ENCODE measurements at regions not wholly inside any gene's neighbourhood (a gene's known extent, or its start where the extent isn't known, plus 50 kb on each side); places are given as distances from the start of the nearest gene placed in this dataset.

DNA sequence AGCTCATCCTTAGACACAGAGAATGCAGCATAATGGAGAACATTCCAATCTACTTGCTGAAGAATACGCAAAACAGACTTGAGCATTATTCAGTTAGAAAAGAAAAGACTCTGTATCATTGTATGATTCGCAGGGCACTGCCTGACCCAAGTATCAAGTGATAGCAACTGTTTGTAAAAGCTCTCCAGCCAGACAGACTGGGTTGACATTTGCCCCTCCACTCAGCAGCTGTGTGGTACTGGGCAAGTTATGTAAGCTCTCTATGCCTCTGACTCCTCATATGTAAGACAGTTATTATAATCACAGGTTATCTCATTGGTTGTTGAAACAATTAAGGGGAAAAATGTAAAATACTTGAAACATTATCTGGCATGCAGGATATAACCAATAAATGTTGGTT lies 505.0 kb downstream of the ELAVL2 start:
- DNase-seq: no peak

DNA sequence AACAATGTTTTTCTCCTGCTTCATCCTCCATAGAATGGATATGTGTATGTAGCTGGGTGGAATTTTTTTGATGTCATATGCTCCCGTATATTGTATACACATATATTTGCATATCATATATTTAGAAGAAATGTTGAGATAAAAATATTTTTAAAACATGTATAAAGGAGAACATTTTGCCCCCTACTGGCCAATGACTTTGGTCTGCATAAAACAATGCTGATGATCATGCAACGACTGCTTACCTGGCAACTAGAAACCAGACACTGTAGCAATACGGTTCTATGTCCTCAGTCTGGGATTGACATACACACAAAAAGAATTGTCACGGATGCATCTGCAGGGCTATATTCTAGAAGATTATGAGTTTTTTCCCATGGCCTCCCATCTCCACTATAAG lies 503.6 kb downstream of the ELAVL2 start:
- no peak for DNase-seq

DNA sequence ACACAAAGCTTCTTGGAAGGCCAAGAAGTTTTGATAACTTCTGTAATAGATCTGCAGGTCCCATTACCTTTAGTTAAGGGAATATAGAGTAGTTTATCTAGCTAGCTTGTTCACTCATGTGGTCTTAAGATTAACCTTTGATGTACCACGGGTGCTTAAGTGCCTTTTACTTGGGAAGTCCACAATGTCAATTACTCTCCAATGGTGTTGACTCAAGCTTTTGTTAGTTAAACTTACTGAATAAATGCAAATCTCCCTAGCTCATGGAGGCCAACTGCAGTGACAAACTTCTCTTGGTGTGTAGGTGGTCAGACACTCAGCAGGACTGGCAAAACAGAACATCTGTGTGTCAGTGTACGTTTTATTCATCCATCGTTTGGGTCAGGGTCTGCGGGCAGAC lies 501.5 kb downstream of the ELAVL2 start:
- no peak for DNase-seq

DNA sequence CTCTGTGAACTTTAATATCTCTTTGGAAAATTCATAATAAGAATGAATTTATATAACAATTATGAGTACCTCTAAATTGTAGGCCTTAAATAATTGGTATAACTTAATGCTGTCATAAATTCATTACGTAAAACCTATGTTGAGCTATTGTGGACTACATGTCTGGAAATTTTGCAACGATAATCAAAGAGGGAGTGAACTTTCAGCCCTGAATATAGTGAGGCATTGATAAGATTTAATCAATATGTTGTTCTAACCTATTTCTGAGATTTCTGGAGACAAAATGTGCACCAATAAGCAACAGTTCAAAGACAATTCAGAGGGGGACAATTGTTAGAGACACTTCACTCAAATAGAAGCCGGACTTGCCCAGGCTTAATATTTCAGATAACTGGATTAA lies 499.4 kb downstream of the ELAVL2 start:
- no peak for DNase-seq

DNA sequence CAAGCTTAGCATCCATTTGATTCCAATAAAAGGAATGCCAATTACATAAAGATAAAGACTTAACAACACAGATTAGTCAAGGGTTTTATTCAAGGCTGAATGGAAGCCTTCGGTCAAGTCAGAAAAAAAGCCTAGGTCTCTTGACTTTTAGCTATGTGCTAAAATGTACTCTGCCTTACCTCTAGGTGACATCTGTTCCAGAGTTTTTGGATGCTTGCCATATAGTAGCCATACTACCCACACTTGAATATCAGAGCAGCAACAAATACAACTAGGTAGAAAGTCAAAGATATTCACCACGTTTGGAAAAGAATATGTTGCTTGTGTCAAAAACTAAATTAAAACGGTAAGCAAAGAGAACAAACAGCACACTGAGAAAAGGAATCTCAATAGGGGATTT lies 484.7 kb downstream of the ELAVL2 start:
- no peak for DNase-seq

DNA sequence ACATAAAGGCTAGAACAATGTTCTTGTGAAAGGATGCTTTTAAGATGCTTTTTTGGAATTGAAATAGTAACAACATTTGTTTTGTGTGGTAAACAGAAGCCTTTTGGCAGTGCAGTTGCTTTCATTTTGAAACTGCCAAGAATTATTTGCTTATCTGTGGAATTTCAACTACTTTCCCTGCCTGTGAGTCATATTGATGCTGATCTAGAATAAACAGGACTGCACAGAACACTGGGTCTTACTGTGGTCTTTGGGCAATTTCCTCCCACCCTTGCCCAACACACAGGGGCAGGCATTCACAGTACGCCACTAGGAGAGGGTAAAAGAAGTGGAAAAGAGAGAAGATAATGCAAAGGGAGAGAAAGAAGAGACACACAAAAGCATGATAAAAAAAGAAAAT lies 483.7 kb downstream of the ELAVL2 start:
- no peak for DNase-seq

DNA sequence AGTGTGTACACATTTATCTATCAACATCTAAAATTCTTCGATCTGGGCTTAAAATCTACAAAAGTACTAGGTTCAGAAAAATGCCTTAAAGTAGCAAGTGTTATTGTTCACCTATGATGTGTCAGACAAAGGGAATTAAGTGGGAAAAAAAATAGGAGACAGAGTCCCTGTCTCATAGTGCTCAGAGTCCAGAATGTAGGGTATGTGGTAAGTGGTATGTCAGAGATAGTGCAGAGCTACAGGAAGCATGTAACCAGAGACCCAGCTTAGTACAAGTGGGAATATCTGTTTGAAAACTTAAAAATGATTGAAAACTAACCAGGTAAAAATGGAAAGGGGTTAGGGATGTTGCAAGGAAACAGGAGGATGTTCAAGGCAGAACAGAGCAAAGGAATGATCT lies 482.8 kb downstream of the ELAVL2 start:
- DNase-seq: no peak

DNA sequence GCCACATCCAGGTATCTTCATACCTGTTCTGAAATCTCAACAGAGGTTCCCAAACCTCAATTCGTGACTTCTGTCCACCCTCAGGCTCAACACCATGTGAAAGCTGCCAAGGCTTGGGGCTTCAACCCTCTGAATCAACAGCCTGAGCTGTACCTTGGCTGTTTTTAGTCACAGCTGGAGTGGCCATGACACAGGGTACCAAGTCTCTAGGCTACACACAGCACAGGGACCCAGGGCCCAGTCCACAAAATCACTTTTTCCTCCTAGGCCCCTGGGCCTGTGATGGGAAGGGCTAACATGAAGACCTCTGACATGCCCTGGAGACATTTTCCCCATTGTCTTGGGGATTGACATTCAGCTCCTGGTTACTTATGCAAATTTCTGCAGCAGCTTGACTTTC lies 464.9 kb downstream of the ELAVL2 start:
- no peak for DNase-seq

DNA sequence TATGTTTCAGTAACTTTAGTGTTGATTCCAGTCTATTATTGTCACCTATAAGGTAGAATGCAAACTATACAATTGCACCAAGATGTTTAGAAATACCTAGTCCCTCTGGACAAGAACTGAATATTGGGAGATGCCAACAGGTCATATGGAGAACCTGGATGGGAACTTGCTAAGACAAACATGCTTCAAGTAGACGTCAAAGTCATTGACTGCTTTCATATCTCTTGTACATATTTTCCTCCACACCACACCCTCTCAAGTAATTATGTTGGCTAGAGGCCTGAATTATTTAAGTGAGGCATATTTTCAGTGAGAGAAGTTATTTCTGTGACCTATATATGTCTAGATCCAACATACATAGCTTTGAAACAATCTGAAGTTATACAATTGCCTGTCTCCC lies 453.3 kb downstream of the ELAVL2 start:
- no peak for DNase-seq

DNA sequence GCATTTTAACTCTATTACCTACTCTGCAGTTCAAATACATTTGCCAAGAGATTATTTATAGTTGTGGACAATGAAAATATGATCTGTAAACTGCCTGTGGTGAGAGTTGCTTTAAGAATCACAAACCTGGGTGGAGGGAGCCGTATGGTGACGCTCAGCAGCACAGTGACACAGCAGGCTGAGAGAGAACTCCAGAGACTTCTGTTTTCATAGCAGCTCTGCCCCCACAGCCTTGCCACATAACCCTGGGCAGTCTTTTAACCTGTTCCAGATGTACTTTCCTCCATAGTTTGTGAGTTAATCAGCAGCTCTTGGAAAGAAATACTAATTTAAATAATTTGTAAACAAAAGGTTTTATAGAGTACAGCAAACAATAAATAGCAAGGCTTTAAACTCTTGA lies 450.5 kb downstream of the ELAVL2 start:
- no peak for DNase-seq

DNA sequence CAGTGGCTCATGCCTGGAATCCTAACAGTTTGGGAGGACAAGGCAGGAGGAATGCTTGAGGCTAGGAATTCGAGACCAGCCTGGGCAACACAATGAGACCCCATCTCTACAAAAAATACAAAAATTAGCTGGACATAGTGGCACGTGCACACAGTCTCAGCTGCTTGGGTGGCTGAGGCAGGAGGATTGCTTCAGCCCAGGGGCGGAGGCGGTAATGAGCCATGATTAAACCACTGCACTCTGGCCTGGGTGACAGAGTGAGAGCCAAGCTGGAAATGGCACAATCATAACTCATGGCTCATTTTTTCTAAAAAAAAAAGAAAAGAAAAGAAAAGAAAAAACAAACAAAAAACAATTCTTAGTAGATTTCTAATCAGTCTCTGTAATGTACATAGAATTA lies 446.2 kb downstream of the ELAVL2 start:
- no peak for DNase-seq

DNA sequence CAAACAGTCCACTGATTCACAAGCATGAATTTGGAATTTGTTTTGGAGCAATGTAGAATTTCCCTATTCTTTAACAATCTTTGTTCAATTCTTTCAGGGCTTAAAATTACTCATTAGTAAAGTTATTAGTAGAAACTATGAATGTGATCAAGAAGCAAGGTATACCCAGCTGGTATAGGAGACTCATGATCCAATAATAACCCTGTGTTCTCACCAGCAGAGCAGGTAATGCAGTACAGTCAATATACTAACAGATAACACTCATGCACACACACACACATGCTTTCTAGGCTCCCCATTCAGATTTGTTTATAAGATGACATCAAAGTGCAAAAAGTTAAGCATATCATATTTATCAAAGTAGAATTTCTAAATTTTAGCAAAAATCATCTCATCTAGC lies 445.2 kb downstream of the ELAVL2 start:
- DNase-seq: no peak

DNA sequence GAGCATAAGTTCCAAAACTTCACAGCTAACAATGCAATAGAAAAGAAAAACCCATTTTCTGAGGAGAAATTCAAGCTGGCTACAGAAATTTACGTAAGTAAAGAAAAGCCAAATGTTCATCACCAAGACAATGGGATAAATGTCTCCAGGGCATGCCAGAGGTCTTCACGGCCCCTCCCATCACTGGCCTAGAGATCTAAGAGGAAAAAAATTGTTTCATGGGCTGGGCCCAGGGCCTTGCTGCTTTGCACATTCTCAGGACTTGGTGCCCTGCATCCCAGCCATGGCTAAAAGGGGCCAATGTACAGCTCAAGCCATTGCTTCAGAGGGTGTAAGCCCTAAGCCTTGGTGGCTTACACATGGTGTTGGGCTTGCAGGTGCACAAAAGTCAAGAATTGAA lies 443.6 kb downstream of the ELAVL2 start:
- DNase-seq: no peak

DNA sequence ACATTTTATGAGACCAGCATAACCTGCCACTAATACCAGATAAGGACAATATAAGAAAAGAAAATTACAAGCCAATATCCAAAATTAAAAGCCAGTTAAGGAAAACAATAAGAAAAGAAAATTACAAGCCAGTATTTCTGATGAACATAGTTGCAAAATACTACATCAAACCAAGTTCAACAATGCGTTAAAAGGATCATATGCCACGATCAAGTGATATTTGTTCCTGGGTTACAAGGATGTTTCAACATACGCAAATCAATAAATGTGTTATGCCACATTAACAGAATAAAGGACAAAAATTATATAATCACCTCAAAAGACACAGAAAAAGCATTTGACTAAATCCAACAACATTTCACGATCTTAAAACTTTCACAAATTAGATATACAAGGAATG lies 431.9 kb downstream of the ELAVL2 start:
- DNase-seq: no peak

DNA sequence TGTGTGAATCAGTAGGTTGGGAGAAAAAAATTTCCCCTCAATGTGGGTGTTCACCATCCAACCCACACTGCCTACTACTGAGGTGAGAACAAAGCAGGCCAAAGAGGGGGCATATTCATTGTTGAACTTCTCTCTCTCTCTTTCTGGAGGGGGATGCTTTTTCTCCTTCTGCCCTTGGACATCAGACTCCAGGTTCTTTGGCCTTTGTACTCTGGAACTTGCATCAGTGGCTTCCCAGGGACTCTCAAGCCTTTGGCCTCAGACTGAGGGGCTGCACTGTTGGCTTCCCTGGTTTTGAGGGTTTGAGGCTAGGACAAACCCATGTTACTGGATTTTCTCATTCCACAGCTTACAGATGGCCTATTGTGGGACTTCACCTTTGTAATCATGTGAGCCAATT lies 417.2 kb downstream of the ELAVL2 start:
- DNase-seq: no peak

DNA sequence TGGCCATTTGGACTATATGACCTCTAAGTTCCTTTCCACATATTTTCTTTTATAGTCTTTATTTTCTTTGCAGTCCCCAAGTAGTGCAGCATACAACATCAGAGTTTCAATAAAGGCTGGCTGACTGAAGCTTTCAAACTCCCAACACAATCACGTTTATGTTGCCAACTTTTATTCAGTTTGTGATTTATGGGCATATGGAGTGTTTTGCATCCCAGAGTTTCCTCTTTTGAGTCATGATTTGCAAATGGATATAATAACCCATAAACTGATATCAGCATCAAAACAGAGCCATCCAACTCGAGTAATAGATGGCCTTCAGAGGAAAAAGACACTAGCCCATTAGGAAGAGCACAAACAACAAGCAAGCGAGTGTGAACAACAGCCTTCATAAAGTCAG lies 414.0 kb downstream of the ELAVL2 start:
- DNase-seq: no peak

DNA sequence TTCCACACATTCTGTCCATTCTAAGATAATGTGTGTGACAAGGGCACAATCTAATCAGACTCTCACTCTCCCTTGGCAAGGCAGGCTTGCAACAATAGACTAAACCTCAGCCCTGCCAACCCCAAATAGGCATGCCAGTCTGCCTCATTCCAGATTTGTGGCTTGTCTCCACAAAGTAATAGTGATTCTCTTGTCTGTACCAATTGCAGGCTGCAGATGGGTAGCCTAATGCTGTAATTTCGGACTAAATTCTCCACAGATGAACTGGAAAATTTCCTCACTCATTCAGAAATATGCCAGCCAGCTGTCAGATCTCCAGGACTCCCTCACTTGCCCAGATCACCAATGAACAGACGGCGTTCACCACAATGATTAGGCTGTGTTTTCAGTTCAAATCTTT lies 413.6 kb downstream of the ELAVL2 start:
- DNase-seq: no peak

DNA sequence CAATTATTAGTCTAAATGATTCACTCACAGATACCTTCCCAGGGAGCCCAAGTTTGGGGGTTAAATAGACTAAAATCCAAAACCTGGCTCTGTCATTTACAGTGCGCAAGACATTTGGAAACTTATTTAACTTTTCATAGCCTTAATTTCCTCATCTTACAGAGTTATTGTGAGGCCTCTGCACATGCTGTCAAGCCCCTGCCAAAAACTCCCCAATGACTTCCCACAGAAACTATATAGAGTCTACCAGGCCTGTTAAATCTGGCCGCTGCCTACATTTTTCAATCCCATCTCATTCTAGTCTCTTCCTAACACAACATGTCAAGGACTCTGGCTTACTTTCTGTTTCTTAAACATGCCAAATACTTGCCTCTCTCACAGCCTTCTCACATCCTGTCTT lies 412.5 kb downstream of the ELAVL2 start:
- DNase-seq: no peak

DNA sequence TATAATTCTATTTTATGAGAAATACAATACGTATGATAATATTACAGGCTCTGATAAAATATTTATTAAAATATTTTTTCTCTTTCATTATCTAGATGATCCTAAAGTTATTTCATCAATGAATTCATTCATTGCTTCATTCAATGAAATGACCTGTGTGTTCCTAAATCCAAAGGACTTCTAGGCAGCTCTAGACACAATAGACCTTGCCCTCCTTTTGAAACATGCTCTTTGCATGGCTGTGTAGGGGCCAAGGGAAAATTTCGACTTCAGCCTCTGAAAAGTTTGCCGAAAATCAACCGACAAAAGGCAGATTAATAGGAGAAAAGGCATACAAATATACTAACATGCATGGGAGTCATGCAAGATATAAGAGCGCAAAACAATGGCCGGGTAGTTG lies 402.0 kb downstream of the ELAVL2 start:
- DNase-seq: no peak

DNA sequence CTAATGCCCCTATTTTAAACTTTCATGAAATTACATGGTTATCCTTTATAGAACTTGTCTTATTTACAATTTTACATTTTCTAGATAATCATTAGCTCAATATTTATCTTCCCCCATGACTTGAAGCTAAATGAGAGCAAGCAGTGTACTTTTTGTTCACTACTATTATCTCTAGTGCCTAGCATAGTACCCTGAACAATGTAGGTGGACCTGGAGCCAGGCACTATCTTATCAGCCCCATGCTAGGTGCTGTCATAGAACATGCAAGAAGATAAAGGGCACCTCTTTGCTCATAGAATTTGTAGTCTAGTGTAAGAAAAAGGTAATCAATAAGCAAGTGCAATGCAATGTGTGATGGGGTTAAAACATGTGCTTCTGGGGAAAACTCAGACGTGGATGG lies 399.9 kb downstream of the ELAVL2 start:
- DNase-seq: no peak

DNA sequence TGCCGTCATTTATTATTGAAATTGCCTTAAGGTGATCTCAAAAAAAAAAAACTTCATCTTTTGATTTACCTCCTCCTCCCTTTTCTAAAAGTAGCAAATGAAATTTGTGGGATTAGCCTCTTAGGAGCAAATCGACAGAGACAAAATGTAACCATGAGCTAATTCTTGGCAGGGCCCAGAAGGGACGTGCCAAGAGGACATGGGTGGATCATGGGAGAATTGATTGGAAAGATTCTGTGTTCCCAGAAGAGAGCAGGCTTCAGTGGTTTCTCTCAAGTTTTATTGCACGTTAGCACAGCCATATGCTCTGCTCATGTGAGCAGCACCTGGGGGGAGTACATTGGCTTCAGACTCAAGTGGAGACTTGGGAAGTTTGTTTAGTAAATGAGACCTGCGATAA lies 394.6 kb downstream of the ELAVL2 start:
- DNase-seq: no peak

DNA sequence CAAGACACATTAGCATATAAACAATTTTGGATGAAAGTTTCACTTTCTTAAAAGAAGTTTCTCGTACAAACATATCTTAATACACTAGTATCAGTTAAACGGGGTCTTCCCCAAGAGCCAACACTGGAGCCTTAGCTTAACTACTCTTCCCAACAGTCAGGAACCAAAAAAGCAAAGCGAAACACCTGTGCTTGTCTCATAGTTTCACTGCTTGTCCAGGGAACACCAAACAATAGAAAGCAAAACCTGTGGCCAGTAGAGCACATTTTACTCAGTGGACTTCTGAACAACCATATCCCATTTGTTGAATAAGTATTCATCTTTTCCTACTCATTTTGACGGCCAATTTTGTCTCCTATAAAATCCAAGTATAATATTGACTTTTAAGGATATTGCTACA lies 391.4 kb downstream of the ELAVL2 start:
- no peak for DNase-seq

DNA sequence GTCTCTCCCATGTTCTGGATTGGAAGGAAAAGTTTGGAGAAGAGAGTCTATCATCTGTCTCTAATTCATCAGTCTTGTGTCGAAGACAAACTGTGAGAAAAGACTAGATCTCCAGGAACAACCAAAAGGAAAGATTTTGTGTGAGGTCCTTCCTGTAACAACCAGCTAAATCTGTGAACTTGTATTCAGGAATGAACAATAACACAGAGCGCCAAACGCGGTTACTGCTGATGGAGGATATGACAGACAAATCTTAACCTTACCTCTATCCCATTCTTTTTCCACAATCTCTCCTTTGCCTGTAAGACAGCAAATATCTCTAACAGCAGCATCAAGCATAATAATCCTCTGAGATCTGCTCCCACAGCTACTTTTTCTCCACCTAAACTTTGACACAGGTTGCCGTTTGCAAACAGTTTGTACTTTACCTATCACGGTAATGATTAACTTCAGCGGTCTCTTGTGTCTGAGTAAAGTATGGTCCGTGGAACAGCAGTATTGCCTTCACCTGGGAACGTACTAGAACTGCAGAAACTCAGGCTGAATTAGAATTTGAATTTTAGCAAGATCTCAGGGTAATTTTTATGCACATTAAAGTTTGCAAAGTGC lies 387.6 kb downstream of the ELAVL2 start:
- DNase-seq: no peak

DNA sequence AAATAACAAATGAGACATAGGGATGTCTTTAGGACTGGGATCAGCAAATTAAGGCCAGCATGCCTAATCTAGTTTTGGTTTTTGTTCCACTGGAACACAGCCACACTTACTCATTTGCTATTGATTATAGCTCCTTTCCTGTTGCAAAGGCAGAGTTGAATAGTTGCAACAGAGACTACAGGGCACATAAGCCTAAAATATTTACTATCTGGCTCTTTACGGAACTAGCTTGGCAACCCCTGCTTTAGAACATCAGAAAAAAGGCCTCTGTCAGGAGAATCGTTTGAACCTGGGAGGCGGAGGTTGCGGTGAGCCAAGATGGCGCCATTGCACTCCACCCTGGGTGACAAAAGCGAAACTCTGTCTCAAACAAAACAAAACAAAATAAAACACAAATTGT lies 384.8 kb downstream of the ELAVL2 start:
- no peak for DNase-seq

DNA sequence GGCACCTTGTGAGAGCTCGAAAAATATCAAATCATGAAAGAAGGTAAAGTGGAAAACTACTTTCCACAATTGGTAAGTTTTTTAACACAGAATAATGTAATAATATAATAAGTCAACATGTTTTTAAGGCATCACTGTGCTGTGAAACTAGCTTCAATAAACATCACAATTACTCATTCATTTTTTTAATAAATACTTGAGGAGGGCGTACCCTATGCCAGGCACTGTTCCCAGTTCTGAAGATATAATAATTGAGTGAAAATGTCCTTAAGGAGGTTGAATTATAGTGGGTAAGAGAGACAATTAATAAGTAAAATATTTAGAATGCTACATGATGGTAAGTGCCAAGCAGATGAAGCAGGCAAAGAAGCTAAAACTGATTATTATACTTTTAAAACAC lies 381.4 kb downstream of the ELAVL2 start:
- no peak for DNase-seq

DNA sequence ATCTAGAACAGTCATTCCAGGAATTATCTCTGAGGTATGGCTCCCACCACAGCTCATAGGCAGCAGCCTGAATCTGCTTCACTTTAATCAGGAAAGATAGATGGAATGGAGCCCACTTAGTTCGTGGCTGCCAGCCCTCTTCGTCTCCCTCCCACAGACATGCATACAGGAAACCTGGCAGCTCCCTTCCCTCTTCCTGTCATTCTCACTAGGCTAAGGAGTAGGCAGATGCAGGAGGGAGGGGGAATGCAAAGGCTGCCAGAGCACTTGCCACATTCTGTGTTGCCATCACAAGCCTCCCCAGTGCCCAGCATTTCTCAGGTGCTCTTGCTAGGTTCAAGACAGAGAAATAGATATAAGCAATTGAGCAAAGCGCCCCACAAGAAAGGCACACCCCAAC lies 378.9 kb downstream of the ELAVL2 start:
- DNase-seq: no peak
